ENCODE measurements at regions not wholly inside any gene's neighbourhood (a gene's known extent, or its start where the extent isn't known, plus 50 kb on each side); places are given as distances from the start of the nearest gene placed in this dataset.

DNA sequence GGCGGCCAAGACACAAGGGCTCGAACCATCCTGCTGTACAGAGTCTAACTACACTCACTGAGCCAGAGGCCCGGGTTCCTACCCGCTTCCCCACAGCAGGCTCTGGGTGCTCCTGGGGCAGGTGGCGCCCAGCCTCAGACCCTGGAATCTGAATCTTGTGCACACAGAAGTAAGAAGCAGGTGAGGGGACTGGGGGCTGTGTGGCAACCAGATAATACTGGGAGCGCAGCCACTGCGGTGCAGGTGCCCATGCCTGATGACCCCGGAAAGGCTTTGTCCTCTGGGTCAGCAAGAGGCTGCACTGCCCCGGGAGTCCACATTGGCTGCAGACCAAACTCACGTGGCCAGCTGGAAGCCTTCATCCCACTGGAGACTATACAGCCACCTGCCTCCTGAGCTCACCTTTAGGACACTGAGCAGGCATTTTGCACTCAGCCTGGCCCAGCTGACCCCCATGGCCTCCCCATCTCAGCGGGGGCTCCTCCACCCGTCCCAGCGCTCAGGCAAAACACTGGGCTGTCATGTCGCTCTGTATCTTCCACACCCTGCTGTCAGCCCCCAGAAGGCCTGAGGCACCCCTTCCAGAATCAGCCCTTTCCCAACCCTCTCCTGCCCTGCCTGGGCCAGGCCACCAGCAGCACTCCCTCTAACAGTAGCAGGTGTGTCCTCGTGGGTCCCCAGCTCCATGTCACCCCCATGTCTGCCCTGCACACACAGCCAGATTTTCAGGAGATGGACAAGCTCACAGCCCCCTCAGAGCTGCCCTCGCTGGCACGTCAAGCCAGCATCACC is 101.0 kb upstream of the IQSEC1 start:
- Histone ChIP-seq H3K9me3 (ENCODE audit: control insufficient read depth, low read length) (peaks cover 26% of the 10 kb centered on the region), H3K4me2 (ENCODE audit: low read length, poor library complexity, severe bottlenecking) (no peak overlapping the region), H2AFZ (ENCODE audit: low read depth, low read length) (no peak overlapping the region), H3K79me1 (replicated peaks; ENCODE audit: low read length, poor library complexity, severe bottlenecking) (no peaks in the 10 kb centered on the region), H3K14ac (ENCODE audit: low read length in 2 of 2) (peak overlapping the region in 1 of 2 experiments; percentile 44), H4K91ac (ENCODE audit: low read length) (no peak overlapping the region), H2BK5ac (ENCODE audit: low read depth, low read length, poor library complexity, severe bottlenecking) (no peak overlapping the region), H3K4me3 (ENCODE audit: insufficient read depth in 1 of 2, low read depth in 1 of 2, low read length in 2 of 2) (no peak overlapping the region), H2AK5ac (ENCODE audit: low read length, severe bottlenecking) (no peak overlapping the region), H3K36me3 (ENCODE audit: control insufficient read depth in 1 of 2, insufficient read depth in 2 of 2, low read depth in 1 of 2, low read length in 2 of 2) (no peaks in the 10 kb centered on the region), H3K4me1 (ENCODE audit: control insufficient read depth, insufficient read depth, low read depth, low read length) (no peaks in the 10 kb centered on the region), H3K23ac (ENCODE audit: low read length in 2 of 2) (no peak overlapping the region), H2BK15ac (ENCODE audit: low read depth, poor library complexity, severe bottlenecking) (no peak overlapping the region), H2BK120ac (ENCODE audit: low read depth, low read length) (no peak overlapping the region), H3K9ac (ENCODE audit: low read length) (no peak overlapping the region), H4K8ac (ENCODE audit: low read length) (no peak overlapping the region), H3K4ac (ENCODE audit: low read depth in 1 of 2, low read length in 2 of 2) (no peak overlapping the region), H2BK12ac (ENCODE audit: low read length in 2 of 2) (no peak overlapping the region), H3K27me3 (ENCODE audit: control insufficient read depth in 1 of 2, insufficient read depth in 1 of 2, low read length in 2 of 2) (peaks cover 5 to 8% of the 10 kb centered on the region in 2 experiments), H3K27ac (ENCODE audit: low read length, poor library complexity, severe bottlenecking) (no peak overlapping the region), H3K18ac (ENCODE audit: low read depth in 1 of 2, low read length in 2 of 2) (no peak overlapping the region)
- DNase-seq = no peak
- 92% methylated on average over 17 of the region's 17 CpGs for WGBS

DNA sequence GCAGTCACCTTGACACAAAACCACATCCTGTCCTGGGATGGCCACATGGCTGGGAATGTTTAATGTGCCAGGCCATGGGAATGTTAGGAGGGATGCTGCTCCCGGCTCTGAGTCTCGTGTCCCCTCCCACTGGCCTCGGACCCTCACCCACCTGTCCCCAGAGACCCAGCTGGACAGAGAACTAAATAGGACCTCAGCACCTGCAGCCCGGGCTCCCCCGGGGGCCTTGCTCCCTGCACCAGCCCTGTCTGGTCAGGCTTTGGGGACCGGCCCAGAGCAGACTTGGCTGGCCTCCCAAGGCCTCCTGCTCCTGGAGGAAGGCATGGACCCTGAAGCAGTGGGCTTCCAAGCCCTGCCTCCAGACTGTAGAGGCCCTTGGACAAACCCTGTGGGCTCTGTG is 100.0 kb upstream of the IQSEC1 start:
- Histone ChIP-seq H2BK15ac (ENCODE audit: low read depth, poor library complexity, severe bottlenecking) (no peak overlapping the region), H3K14ac (ENCODE audit: low read length in 2 of 2) (no peak overlapping the region), H4K8ac (ENCODE audit: low read length) (no peak overlapping the region), H3K9ac (ENCODE audit: low read length) (no peak overlapping the region), H3K18ac (ENCODE audit: low read depth in 1 of 2, low read length in 2 of 2) (no peak overlapping the region), H3K4me2 (ENCODE audit: low read length, poor library complexity, severe bottlenecking) (no peak overlapping the region), H2BK12ac (ENCODE audit: low read length in 2 of 2) (no peak overlapping the region), H3K27me3 (ENCODE audit: control insufficient read depth in 1 of 2, insufficient read depth in 1 of 2, low read length in 2 of 2) (peaks cover 5 to 15% of the 10 kb centered on the region in 2 experiments), H3K4me1 (ENCODE audit: control insufficient read depth, insufficient read depth, low read depth, low read length) (no peaks in the 10 kb centered on the region), H3K23ac (ENCODE audit: low read length in 2 of 2) (no peak overlapping the region), H3K4me3 (ENCODE audit: insufficient read depth in 1 of 2, low read depth in 1 of 2, low read length in 2 of 2) (no peak overlapping the region), H2AK5ac (ENCODE audit: low read length, severe bottlenecking) (no peak overlapping the region), H3K27ac (ENCODE audit: low read length, poor library complexity, severe bottlenecking) (no peak overlapping the region), H2BK5ac (ENCODE audit: low read depth, low read length, poor library complexity, severe bottlenecking) (no peak overlapping the region), H3K9me3 (ENCODE audit: control insufficient read depth, low read length) (peaks cover 16% of the 10 kb centered on the region), H3K4ac (ENCODE audit: low read depth in 1 of 2, low read length in 2 of 2) (no peak overlapping the region), H2AFZ (ENCODE audit: low read depth, low read length) (no peak overlapping the region), H3K36me3 (ENCODE audit: control insufficient read depth in 1 of 2, insufficient read depth in 2 of 2, low read depth in 1 of 2, low read length in 2 of 2) (no peaks in the 10 kb centered on the region), H4K91ac (ENCODE audit: low read length) (no peak overlapping the region), H2BK120ac (ENCODE audit: low read depth, low read length) (no peak overlapping the region), H3K79me1 (replicated peaks; ENCODE audit: low read length, poor library complexity, severe bottlenecking) (no peaks in the 10 kb centered on the region)
- 85% methylated on average over 6 of the region's 6 CpGs for WGBS
- no peak for DNase-seq

DNA sequence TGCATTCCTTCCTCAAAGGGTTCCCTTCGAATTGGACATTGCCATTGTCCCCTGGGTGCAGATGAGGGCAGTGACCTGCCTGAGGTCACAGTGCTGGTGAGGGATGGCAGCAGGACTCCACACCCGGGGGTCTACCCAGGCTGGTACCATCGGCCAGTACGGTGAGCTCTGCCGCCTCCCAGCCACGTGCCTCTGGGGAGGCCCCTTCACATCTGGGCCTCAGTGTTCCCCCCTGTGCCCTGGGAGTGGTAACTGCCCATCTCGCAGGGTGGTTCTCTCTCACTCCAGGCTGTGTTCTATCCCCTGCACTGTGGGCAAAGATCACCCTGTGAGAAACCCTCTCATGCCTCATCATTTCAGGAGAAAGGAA is 99.4 kb upstream of the IQSEC1 start:
- Histone ChIP-seq H3K79me1 (replicated peaks; ENCODE audit: low read length, poor library complexity, severe bottlenecking) (no peaks in the 10 kb centered on the region), H3K4me1 (ENCODE audit: control insufficient read depth, insufficient read depth, low read depth, low read length) (no peaks in the 10 kb centered on the region), H2BK12ac (ENCODE audit: low read length in 2 of 2) (no peak overlapping the region), H3K9ac (ENCODE audit: low read length) (no peak overlapping the region), H4K91ac (ENCODE audit: low read length) (no peak overlapping the region), H2AK5ac (ENCODE audit: low read length, severe bottlenecking) (no peak overlapping the region), H3K23ac (ENCODE audit: low read length in 2 of 2) (no peak overlapping the region), H3K27ac (ENCODE audit: low read length, poor library complexity, severe bottlenecking) (no peak overlapping the region), H3K18ac (ENCODE audit: low read depth in 1 of 2, low read length in 2 of 2) (no peak overlapping the region), H3K4me3 (ENCODE audit: insufficient read depth in 1 of 2, low read depth in 1 of 2, low read length in 2 of 2) (no peak overlapping the region), H3K27me3 (ENCODE audit: control insufficient read depth in 1 of 2, insufficient read depth in 1 of 2, low read length in 2 of 2) (peaks cover 5 to 21% of the 10 kb centered on the region in 2 experiments), H3K9me3 (ENCODE audit: control insufficient read depth, low read length) (peaks cover 13% of the 10 kb centered on the region), H2BK120ac (ENCODE audit: low read depth, low read length) (no peak overlapping the region), H4K8ac (ENCODE audit: low read length) (no peak overlapping the region), H3K36me3 (ENCODE audit: control insufficient read depth in 1 of 2, insufficient read depth in 2 of 2, low read depth in 1 of 2, low read length in 2 of 2) (no peaks in the 10 kb centered on the region), H2AFZ (ENCODE audit: low read depth, low read length) (no peak overlapping the region), H2BK5ac (ENCODE audit: low read depth, low read length, poor library complexity, severe bottlenecking) (no peak overlapping the region), H2BK15ac (ENCODE audit: low read depth, poor library complexity, severe bottlenecking) (no peak overlapping the region), H3K14ac (ENCODE audit: low read length in 2 of 2) (no peak overlapping the region), H3K4me2 (ENCODE audit: low read length, poor library complexity, severe bottlenecking) (no peak overlapping the region), H3K4ac (ENCODE audit: low read depth in 1 of 2, low read length in 2 of 2) (no peak overlapping the region)
- DNase-seq = no peak
- 89% methylated on average over 7 of the region's 7 CpGs for WGBS

DNA sequence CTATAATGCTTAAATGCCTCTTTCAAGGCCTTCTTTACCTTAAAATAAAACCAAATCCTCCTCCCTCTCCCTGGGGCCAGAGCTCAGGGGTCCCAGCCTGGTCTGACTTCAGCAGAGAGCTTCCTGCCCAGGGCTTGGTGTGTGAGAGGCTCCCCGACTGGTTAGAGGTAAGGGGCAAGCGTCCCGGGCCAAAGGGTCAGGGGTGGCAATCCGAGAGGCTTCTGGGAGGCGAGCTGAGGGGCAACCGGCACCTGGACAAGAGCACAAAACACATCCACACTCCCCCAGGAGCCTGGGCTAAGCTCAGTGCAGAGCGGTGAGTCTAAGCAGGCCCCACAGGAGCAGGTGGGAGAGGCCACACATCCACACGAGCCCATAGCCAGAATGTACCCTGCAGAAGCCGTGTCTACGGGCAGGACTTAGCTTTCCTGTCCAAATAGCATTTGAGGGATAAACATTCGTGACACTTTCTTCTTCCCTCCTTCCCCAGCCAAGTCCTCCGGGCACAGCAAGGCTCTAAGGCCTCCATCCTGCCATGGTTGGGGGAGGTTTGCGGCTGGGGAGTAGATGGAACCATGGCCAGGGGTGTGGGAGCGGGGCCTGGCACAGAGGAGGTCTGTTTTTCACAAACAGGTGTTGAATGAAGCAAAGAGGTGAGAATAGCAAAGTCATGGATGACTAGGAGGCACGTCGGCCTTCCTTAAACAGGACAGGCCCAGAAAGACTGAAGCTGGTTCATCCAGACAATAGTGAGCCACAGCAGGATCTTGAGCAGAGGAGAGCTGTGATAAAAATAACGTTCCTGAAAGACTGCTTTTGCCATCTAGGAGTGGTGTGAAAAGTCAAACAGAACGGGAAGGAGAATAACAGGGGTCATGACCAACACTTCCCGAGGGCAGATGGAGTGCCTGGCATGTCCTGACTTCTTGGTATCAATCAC is 98.7 kb upstream of the IQSEC1 start:
- H3K27me3 ChIP-seq (ENCODE audit: control insufficient read depth in 1 of 2, insufficient read depth in 1 of 2, low read length in 2 of 2) = peaks cover 10 to 26% of the 10 kb centered on the region in 2 experiments
- H3K4me3 ChIP-seq (ENCODE audit: insufficient read depth in 1 of 2, low read depth in 1 of 2, low read length in 2 of 2) = no peak overlapping the region
- H2BK15ac ChIP-seq (ENCODE audit: low read depth, poor library complexity, severe bottlenecking) = no peak overlapping the region
- H2AFZ ChIP-seq (ENCODE audit: low read depth, low read length) = no peak overlapping the region
- H3K79me1 ChIP-seq (replicated peaks; ENCODE audit: low read length, poor library complexity, severe bottlenecking) = no peaks in the 10 kb centered on the region
- no peak overlapping the region for H3K27ac ChIP-seq (ENCODE audit: low read length, poor library complexity, severe bottlenecking)
- no peak overlapping the region for H2BK12ac ChIP-seq (ENCODE audit: low read length in 2 of 2)
- peaks cover 10% of the 10 kb centered on the region for H3K9me3 ChIP-seq (ENCODE audit: control insufficient read depth, low read length)
- no peak overlapping the region for H3K18ac ChIP-seq (ENCODE audit: low read depth in 1 of 2, low read length in 2 of 2)
- H3K23ac ChIP-seq (ENCODE audit: low read length in 2 of 2) = peak overlapping the region in 1 of 2 experiments; percentile 50
- no peak overlapping the region for H4K8ac ChIP-seq (ENCODE audit: low read length)
- H3K9ac ChIP-seq (ENCODE audit: low read length) = no peak overlapping the region
- DNase-seq = no peak
- H2AK5ac ChIP-seq (ENCODE audit: low read length, severe bottlenecking) = no peak overlapping the region
- no peak overlapping the region for H2BK5ac ChIP-seq (ENCODE audit: low read depth, low read length, poor library complexity, severe bottlenecking)
- H2BK120ac ChIP-seq (ENCODE audit: low read depth, low read length) = no peak overlapping the region
- 75% methylated on average over 16 of the region's 19 CpGs for WGBS
- no peak overlapping the region for H3K4ac ChIP-seq (ENCODE audit: low read depth in 1 of 2, low read length in 2 of 2)
- H3K4me1 ChIP-seq (ENCODE audit: control insufficient read depth, insufficient read depth, low read depth, low read length) = no peaks in the 10 kb centered on the region
- H3K36me3 ChIP-seq (ENCODE audit: control insufficient read depth in 1 of 2, insufficient read depth in 2 of 2, low read depth in 1 of 2, low read length in 2 of 2) = no peaks in the 10 kb centered on the region
- H4K91ac ChIP-seq (ENCODE audit: low read length) = no peak overlapping the region
- H3K14ac ChIP-seq (ENCODE audit: low read length in 2 of 2) = peak overlapping the region in 1 of 2 experiments; percentile 44
- H3K4me2 ChIP-seq (ENCODE audit: low read length, poor library complexity, severe bottlenecking) = no peak overlapping the region

Measured in mesenchymal stem cell (in vitro differentiated cells and primary cell).